ENCODE measurements at regions not wholly inside any gene's neighbourhood (a gene's known extent, or its start where the extent isn't known, plus 50 kb on each side); places are given as distances from the start of the nearest gene placed in this dataset.

DNA sequence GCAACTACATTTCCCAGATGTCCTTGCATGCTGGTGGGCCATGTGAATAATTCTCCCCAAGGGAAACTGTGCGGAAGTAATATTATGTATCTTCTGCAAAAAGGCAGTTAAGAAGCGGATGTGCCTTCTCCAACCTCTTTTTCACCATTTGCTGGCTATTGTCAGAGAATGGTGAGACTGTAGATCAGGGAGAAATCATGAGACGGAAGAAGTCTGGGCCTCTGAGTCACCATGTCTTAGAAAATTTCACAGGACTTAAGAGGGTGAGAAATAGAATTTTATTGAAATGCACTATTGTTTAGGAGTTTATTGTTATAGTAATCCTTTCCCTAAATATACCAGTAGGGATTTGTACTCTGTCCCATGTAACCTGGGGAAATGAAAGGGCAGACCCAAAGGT is 298.7 kb upstream of the ZC3H12C start:
- TF ChIP-seq FOXM1 (IDR thresholded peaks at IDR 0.05; ENCODE audit: borderline replicate concordance, low read depth) (no peak), TCF12 (IDR thresholded peaks at IDR 0.05; ENCODE audit: low read depth) (no peak), ZBTB7A (IDR thresholded peaks at IDR 0.05; ENCODE audit: low read depth) (no peak), RAD21 (IDR thresholded peaks at IDR 0.05; ENCODE audit: low read depth) (no peak), NFIC (IDR thresholded peaks at IDR 0.05) (no peak)
- TF ChIP-seq, protein P1, sequence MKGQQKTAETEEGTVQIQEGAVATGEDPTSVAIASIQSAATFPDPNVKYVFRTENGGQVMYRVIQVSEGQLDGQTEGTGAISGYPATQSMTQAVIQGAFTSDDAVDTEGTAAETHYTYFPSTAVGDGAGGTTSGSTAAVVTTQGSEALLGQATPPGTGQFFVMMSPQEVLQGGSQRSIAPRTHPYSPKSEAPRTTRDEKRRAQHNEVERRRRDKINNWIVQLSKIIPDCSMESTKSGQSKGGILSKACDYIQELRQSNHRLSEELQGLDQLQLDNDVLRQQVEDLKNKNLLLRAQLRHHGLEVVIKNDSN (IDR thresholded peaks at IDR 0.05) = no peak

- TF ChIP-seq NFIC (IDR thresholded peaks at IDR 0.05) = no peak
- TF ChIP-seq, protein P1 (IDR thresholded peaks at IDR 0.05) = no peak
- TF ChIP-seq TCF12 (IDR thresholded peaks at IDR 0.05; ENCODE audit: low read depth) = no peak
- TF ChIP-seq YY1 (IDR thresholded peaks at IDR 0.05; ENCODE audit: low read depth) = no peak
- no peak for TF ChIP-seq EP300 (IDR thresholded peaks at IDR 0.05; ENCODE audit: borderline replicate concordance)
- TF ChIP-seq TAF1 (IDR thresholded peaks at IDR 0.05; ENCODE audit: low read depth) = no peak
- TF ChIP-seq, protein P2, sequence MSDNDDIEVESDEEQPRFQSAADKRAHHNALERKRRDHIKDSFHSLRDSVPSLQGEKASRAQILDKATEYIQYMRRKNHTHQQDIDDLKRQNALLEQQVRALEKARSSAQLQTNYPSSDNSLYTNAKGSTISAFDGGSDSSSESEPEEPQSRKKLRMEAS (IDR thresholded peaks at IDR 0.05) = no peak
- TF ChIP-seq ZBTB7A (IDR thresholded peaks at IDR 0.05; ENCODE audit: low read depth) = no peak
- TF ChIP-seq REST (IDR thresholded peaks at IDR 0.05; ENCODE audit: low read depth) = no peak
Measured at GRCh38 chr11:109795234-109795633, 298.0 kb upstream of the ZC3H12C start.

GRCh38 chr11:109796253-109796652 is 296.9 kb upstream of the ZC3H12C start:
- TF ChIP-seq EP300 (IDR thresholded peaks at IDR 0.05; ENCODE audit: borderline replicate concordance) = no peak
- TF ChIP-seq CEBPB (IDR thresholded peaks at IDR 0.05) = no peak
- no peak for TF ChIP-seq TCF12 (IDR thresholded peaks at IDR 0.05; ENCODE audit: low read depth)
- TF ChIP-seq CREB1 (IDR thresholded peaks at IDR 0.05; ENCODE audit: low read depth) = no peak
- TF ChIP-seq RAD21 (IDR thresholded peaks at IDR 0.05; ENCODE audit: low read depth) = no peak

DNA sequence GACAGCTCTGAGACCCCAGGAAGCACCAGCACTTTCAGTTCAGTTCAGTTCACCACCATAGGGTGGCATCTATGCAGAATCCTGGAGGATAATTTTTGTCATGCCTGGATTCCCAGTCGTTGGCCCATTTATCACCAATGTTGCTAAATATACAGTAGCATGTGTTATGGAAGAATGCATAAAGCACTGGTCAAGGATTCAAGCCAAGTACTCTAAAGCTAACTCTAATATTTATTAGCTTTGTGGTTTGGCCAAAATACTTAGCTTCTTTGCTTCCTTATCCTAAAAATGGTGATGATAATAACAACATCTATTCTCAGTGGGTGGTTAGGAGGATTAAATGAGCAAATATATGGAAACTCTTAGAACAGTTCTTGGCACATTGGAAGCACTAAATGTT is 294.7 kb upstream of the ZC3H12C start:
- TF ChIP-seq, protein P2 (IDR thresholded peaks at IDR 0.05) = no peak
- TF ChIP-seq ZBTB7A (IDR thresholded peaks at IDR 0.05; ENCODE audit: low read depth) = no peak
- TF ChIP-seq CEBPB (IDR thresholded peaks at IDR 0.05) = no peak
- TF ChIP-seq TAF1 (IDR thresholded peaks at IDR 0.05; ENCODE audit: low read depth) = no peak
- no peak for TF ChIP-seq TEAD4 (IDR thresholded peaks at IDR 0.05)

- TF ChIP-seq FOXM1 (IDR thresholded peaks at IDR 0.05; ENCODE audit: borderline replicate concordance, low read depth) = no peak
- TF ChIP-seq TAF1 (IDR thresholded peaks at IDR 0.05; ENCODE audit: low read depth) = no peak
- no peak for TF ChIP-seq NFIC (IDR thresholded peaks at IDR 0.05)
- TF ChIP-seq CEBPB (IDR thresholded peaks at IDR 0.05) = no peak
- TF ChIP-seq, protein P2 (IDR thresholded peaks at IDR 0.05) = no peak
- no peak for TF ChIP-seq REST (IDR thresholded peaks at IDR 0.05; ENCODE audit: low read depth)
- TF ChIP-seq YY1 (IDR thresholded peaks at IDR 0.05; ENCODE audit: low read depth) = no peak
- TF ChIP-seq ZBTB7A (IDR thresholded peaks at IDR 0.05; ENCODE audit: low read depth) = no peak
- TF ChIP-seq EP300 (IDR thresholded peaks at IDR 0.05; ENCODE audit: borderline replicate concordance) = no peak
- no peak for TF ChIP-seq CREB1 (IDR thresholded peaks at IDR 0.05; ENCODE audit: low read depth)
- TF ChIP-seq TCF12 (IDR thresholded peaks at IDR 0.05; ENCODE audit: low read depth) = no peak
Measured at GRCh38 chr11:109799604-109800003, 293.6 kb upstream of the ZC3H12C start.

GRCh38 chr11:109804911-109805310 is 288.3 kb upstream of the ZC3H12C start:
- no peak for TF ChIP-seq YY1 (IDR thresholded peaks at IDR 0.05; ENCODE audit: low read depth)
- TF ChIP-seq TAF1 (IDR thresholded peaks at IDR 0.05; ENCODE audit: low read depth) = no peak
- TF ChIP-seq ZBTB7A (IDR thresholded peaks at IDR 0.05; ENCODE audit: low read depth) = no peak
- TF ChIP-seq FOXM1 (IDR thresholded peaks at IDR 0.05; ENCODE audit: borderline replicate concordance, low read depth) = no peak
- no peak for TF ChIP-seq EP300 (IDR thresholded peaks at IDR 0.05; ENCODE audit: borderline replicate concordance)

GRCh38 chr11:109806205-109806604 is 287.0 kb upstream of the ZC3H12C start:
- TF ChIP-seq EGR1 (IDR thresholded peaks at IDR 0.05) (no peak), CEBPB (IDR thresholded peaks at IDR 0.05) (no peak), TCF12 (IDR thresholded peaks at IDR 0.05; ENCODE audit: low read depth) (no peak), NFIC (IDR thresholded peaks at IDR 0.05) (no peak), ZBTB7A (IDR thresholded peaks at IDR 0.05; ENCODE audit: low read depth) (no peak), FOXM1 (IDR thresholded peaks at IDR 0.05; ENCODE audit: borderline replicate concordance, low read depth) (no peak), YY1 (IDR thresholded peaks at IDR 0.05; ENCODE audit: low read depth) (no peak), REST (IDR thresholded peaks at IDR 0.05; ENCODE audit: low read depth) (no peak), TEAD4 (IDR thresholded peaks at IDR 0.05) (no peak), TAF1 (IDR thresholded peaks at IDR 0.05; ENCODE audit: low read depth) (no peak), RAD21 (IDR thresholded peaks at IDR 0.05; ENCODE audit: low read depth) (no peak), EP300 (IDR thresholded peaks at IDR 0.05; ENCODE audit: borderline replicate concordance) (no peak), CREB1 (IDR thresholded peaks at IDR 0.05; ENCODE audit: low read depth) (no peak)
- TF ChIP-seq, protein P2 (IDR thresholded peaks at IDR 0.05) = no peak
- TF ChIP-seq, protein P1 (IDR thresholded peaks at IDR 0.05) = no peak

Data from Ishikawa (cell line).